Kidney epithelial cell (primary cell): ENCODE measurements at regions not wholly inside any gene's neighbourhood (a gene's known extent, or its start where the extent isn't known, plus 50 kb on each side); places are given as distances from the start of the nearest gene placed in this dataset.

Experiments used
- DNase-seq: peaks from one replicate; pipeline ENCODE4 v3.0.0-alpha.2; 2010; ENCODE audit warnings: low read depth
- H3K27me3 ChIP-seq: 2 replicates; pipeline ENCODE4 v1.6.0; 2011; ENCODE audit warnings: low read length; ENCODE audit not compliant: control insufficient read depth, insufficient read depth
- H3K36me3 ChIP-seq: 2 replicates; pipeline ENCODE4 v1.5.1; 2011; ENCODE audit warnings: low read length; ENCODE audit not compliant: control insufficient read depth, insufficient read depth
- H3K4me3 ChIP-seq: 2 replicates; pipeline ENCODE4 v1.5.1; 2011; ENCODE audit warnings: low read depth, mild to moderate bottlenecking, control low read depth, low read length
- CTCF ChIP-seq: IDR thresholded peaks from 2 replicates; pipeline ENCODE4 v1.5.1; 2011; ENCODE audit warnings: mild to moderate bottlenecking, moderate library complexity, low read length, control low read depth, inconsistent platforms; ENCODE audit not compliant: insufficient read depth, poor library complexity, severe bottlenecking

- no peak for TF ChIP-seq CTCF
- H3K27me3 ChIP-seq, result no peaks in the 10 kb centered on the region
- DNase-seq, result no peak
- H3K36me3 ChIP-seq, result no peaks in the 10 kb centered on the region
- no peak overlapping the region for H3K4me3 ChIP-seq
Measured at GRCh38 chr17:34117332-34117731, 137.8 kb upstream of the CCL2 start.

GRCh38 chr17:34117811-34118210, 137.3 kb upstream of the CCL2 start:
- no peaks in the 10 kb centered on the region for H3K27me3 ChIP-seq
- H3K36me3 ChIP-seq, result no peaks in the 10 kb centered on the region
- no peak overlapping the region for H3K4me3 ChIP-seq
- no peak for TF ChIP-seq CTCF
- DNase-seq, result no peak

GRCh38 chr17:34118564-34118963, 136.5 kb upstream of the CCL2 start:
- no peaks in the 10 kb centered on the region for H3K27me3 ChIP-seq
- no peaks in the 10 kb centered on the region for H3K36me3 ChIP-seq
- no peak overlapping the region for H3K4me3 ChIP-seq
- no peak for DNase-seq
- TF ChIP-seq CTCF, result no peak

GRCh38 chr17:34121311-34121710, 133.8 kb upstream of the CCL2 start:
- Histone ChIP-seq H3K4me3 (no peak overlapping the region), H3K36me3 (no peaks in the 10 kb centered on the region), H3K27me3 (no peaks in the 10 kb centered on the region)
- no peak for TF ChIP-seq CTCF
- DNase-seq, result no peak

- TF ChIP-seq CTCF, result no peak
- no peaks in the 10 kb centered on the region for H3K27me3 ChIP-seq
- H3K4me3 ChIP-seq, result no peak overlapping the region
- no peak for DNase-seq
- H3K36me3 ChIP-seq, result no peaks in the 10 kb centered on the region
Measured at GRCh38 chr17:34122515-34122914, 132.6 kb upstream of the CCL2 start.

GRCh38 chr17:34125010-34125409, 130.1 kb upstream of the CCL2 start:
- no peak for TF ChIP-seq CTCF

More at GRCh38 chr17:34125010-34125409, 130.1 kb upstream of the CCL2 start:
- Histone ChIP-seq H3K4me3 (no peak overlapping the region), H3K27me3 (no peaks in the 10 kb centered on the region), H3K36me3 (no peaks in the 10 kb centered on the region)
- no peak for DNase-seq
